ENCODE measurements at regions not wholly inside any gene's neighbourhood (a gene's known extent, or its start where the extent isn't known, plus 50 kb on each side); places are given as distances from the start of the nearest gene placed in this dataset.
A peak's percentile ranks its signal among the peaks of the same experiment; 100 is the strongest.

- Mint-ChIP-seq H3K9me3 (no peaks in the 10 kb centered on the region), H3K27ac (no peak overlapping the region), H3K36me3 (no peaks in the 10 kb centered on the region), H3K4me3 (no peak overlapping the region), H3K27me3 (peaks cover 6% of the 10 kb centered on the region), H3K4me1 (no peaks in the 10 kb centered on the region)
- ATAC-seq (ENCODE audit: low read depth) (no peak), DNase-seq (ENCODE audit: low spot score in 2 of 2) (no peak)
Measured at GRCh38 chr5:100723229-100723628, 179.9 kb downstream of the ST8SIA4 start.

- no peaks in the 10 kb centered on the region for H3K36me3 Mint-ChIP-seq
- H3K4me3 Mint-ChIP-seq = no peak overlapping the region
Measured at GRCh38 chr5:100726116-100726515, 177.0 kb downstream of the ST8SIA4 start.

GRCh38 chr5:100731768-100732167 lies 171.3 kb downstream of the ST8SIA4 start:
- peak; percentile 70 for ATAC-seq (ENCODE audit: low read depth)
- Mint-ChIP-seq H3K4me3 (peak overlapping the region; percentile 62), H3K27ac (peak overlapping the region; percentile 66), H3K27me3 (no peaks in the 10 kb centered on the region), H3K4me1 (peaks cover 8% of the 10 kb centered on the region), H3K36me3 (no peaks in the 10 kb centered on the region), H3K9me3 (no peaks in the 10 kb centered on the region)
- DNase-seq (ENCODE audit: low spot score in 2 of 2) = no peak

More at GRCh38 chr5:100726116-100726515, 177.0 kb downstream of the ST8SIA4 start:
- peaks cover 2% of the 10 kb centered on the region for H3K27me3 Mint-ChIP-seq
- H3K4me1 Mint-ChIP-seq = no peaks in the 10 kb centered on the region
- ATAC-seq (ENCODE audit: low read depth) (no peak), DNase-seq (ENCODE audit: low spot score in 2 of 2) (no peak)
- no peaks in the 10 kb centered on the region for H3K9me3 Mint-ChIP-seq
- no peak overlapping the region for H3K27ac Mint-ChIP-seq

- Mint-ChIP-seq H3K27me3 (peaks cover 1% of the 10 kb centered on the region), H3K4me3 (peak overlapping the region; percentile 37), H3K9me3 (no peaks in the 10 kb centered on the region), H3K36me3 (no peaks in the 10 kb centered on the region), H3K4me1 (peaks cover 6% of the 10 kb centered on the region), H3K27ac (no peak overlapping the region)
- DNase-seq (ENCODE audit: low spot score in 2 of 2) (no peak), ATAC-seq (ENCODE audit: low read depth) (peak; percentile 90)
Measured at GRCh38 chr5:100746730-100747129, 156.4 kb downstream of the ST8SIA4 start.

GRCh38 chr5:100749771-100750284 lies 153.3 kb downstream of the ST8SIA4 start:
- Mint-ChIP-seq H3K36me3 (no peaks in the 10 kb centered on the region), H3K27me3 (peaks cover 3% of the 10 kb centered on the region), H3K4me1 (peaks cover 6% of the 10 kb centered on the region), H3K9me3 (no peaks in the 10 kb centered on the region), H3K4me3 (no peak overlapping the region), H3K27ac (no peak overlapping the region)
- ATAC-seq (ENCODE audit: low read depth) = no peak
- DNase-seq (ENCODE audit: low spot score in 2 of 2) = no peak

- Mint-ChIP-seq H3K36me3 (no peaks in the 10 kb centered on the region), H3K27ac (no peak overlapping the region), H3K4me3 (no peak overlapping the region), H3K27me3 (peaks cover 3% of the 10 kb centered on the region), H3K9me3 (no peaks in the 10 kb centered on the region), H3K4me1 (no peaks in the 10 kb centered on the region)
- ATAC-seq (ENCODE audit: low read depth) (no peak), DNase-seq (ENCODE audit: low spot score in 2 of 2) (no peak)
Measured at GRCh38 chr5:100755435-100755834, 147.6 kb downstream of the ST8SIA4 start.
